GM10266 (cell line): ENCODE measurements at regions not wholly inside any gene's neighbourhood (a gene's known extent, or its start where the extent isn't known, plus 50 kb on each side); places are given as distances from the start of the nearest gene placed in this dataset.

Experiments used
- DNase-seq: peaks from one replicate; pipeline ENCODE4 v3.0.0; 2012; ENCODE audit errors: extremely low spot score
- TF ChIP-seq, protein P1 (sequence below): IDR thresholded peaks from 2 replicates; pipeline ENCODE4 v1.5.1; 2012; ENCODE audit warnings: mild to moderate bottlenecking, low read depth; ENCODE audit not compliant: control insufficient read depth, insufficient read depth; ENCODE audit errors: missing control alignments

- TF ChIP-seq, protein P1, sequence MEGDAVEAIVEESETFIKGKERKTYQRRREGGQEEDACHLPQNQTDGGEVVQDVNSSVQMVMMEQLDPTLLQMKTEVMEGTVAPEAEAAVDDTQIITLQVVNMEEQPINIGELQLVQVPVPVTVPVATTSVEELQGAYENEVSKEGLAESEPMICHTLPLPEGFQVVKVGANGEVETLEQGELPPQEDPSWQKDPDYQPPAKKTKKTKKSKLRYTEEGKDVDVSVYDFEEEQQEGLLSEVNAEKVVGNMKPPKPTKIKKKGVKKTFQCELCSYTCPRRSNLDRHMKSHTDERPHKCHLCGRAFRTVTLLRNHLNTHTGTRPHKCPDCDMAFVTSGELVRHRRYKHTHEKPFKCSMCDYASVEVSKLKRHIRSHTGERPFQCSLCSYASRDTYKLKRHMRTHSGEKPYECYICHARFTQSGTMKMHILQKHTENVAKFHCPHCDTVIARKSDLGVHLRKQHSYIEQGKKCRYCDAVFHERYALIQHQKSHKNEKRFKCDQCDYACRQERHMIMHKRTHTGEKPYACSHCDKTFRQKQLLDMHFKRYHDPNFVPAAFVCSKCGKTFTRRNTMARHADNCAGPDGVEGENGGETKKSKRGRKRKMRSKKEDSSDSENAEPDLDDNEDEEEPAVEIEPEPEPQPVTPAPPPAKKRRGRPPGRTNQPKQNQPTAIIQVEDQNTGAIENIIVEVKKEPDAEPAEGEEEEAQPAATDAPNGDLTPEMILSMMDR = no peak
Measured at GRCh38 chr21:15524855-15525254, 204.9 kb upstream of the USP25 start.

DNA sequence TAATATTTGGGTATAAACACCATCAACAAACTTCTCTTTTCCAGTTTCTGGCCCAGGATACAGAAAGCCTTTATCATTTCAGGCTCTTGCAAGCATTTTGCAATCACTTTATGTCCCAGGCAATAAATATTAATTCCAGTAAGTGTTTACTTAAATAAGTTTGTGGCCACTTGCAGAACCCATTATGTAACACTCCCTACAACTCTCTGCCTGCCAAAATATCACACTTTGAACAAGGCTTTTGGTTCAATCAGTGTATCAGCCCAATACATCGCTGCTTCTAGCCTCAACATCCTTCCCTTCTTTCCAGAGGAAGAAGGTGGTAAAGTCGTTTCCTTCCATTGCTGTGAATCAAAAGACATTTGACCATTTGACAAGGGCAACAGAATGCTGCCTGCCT lies 203.0 kb upstream of the USP25 start:
- TF ChIP-seq, protein P1 = no peak
- DNase-seq = no peak

More at GRCh38 chr21:15524855-15525254, 204.9 kb upstream of the USP25 start:
- DNase-seq = no peak

GRCh38 chr21:15528346-15528745 lies 201.4 kb upstream of the USP25 start:
- no peak for DNase-seq
- TF ChIP-seq, protein P1 = no peak

DNA sequence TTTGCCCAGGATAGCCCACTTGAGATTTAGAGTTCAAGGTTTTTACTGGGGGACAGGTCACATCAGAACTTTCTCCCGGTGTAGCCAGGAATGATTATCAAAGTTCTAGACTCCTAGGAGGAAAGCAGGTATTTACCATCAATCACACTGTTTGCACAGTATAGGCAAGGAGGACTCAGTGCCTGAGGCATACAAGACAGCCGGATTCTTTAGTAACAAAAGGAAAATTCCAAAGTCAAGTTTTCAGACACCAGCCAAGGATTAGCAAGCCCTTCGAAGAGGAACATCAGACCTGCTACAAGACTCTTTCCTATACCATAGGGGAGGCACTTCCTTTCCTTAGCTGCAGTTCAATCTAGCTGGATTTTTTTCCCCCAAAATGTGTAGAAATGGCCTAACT lies 197.8 kb upstream of the USP25 start:
- no peak for DNase-seq
- TF ChIP-seq, protein P1 = no peak

- TF ChIP-seq, protein P1 = no peak
- DNase-seq = no peak
Measured at GRCh38 chr21:15533618-15534017, 196.2 kb upstream of the USP25 start.

DNA sequence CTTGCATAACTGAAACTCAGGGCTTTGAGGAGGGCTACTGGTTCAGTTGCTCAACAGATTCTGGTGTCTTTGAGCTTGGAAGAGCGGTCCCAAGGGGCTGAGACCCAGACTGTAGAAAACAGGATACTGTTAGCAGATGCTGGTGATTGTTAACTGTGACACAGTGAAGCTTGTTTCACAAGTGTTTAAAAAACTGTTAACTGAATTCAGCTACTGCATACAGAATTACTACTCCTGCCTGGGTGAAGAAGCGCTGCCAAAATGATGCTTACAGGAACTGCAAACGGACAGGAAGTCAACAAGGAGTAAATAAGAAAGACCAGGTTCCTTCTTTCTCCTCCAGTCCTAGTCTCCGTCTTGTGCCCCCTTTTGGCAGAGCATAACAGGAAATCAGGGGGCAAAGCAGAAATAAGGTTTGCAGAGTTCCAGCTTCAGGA lies 195.3 kb upstream of the USP25 start:
- DNase-seq = no peak
- TF ChIP-seq, protein P1 = no peak

GRCh38 chr21:15539376-15539775 lies 190.4 kb upstream of the USP25 start:
- no peak for DNase-seq
- TF ChIP-seq, protein P1 = no peak
